GM23338 (cell line): ENCODE measurements at regions not wholly inside any gene's neighbourhood (a gene's known extent, or its start where the extent isn't known, plus 50 kb on each side); places are given as distances from the start of the nearest gene placed in this dataset.

ENCODE experiments used
- CTCF ChIP-seq, 2 experiments: fragments of 200-600 bp in 1 of 2; sonication (generic) in 1 of 2; conservative IDR thresholded peaks; 2 replicates each; pipeline versions ENCODE4 v1.5.1 to v1.6.1; 2016 to 2017; ENCODE audit warnings: antibody characterized with exemption in 2 of 2, low read depth in 2 of 2, mild to moderate bottlenecking in 2 of 2, moderate library complexity in 1 of 2
- EZH2 ChIP-seq: fragments of 200-600 bp; sonication (generic); IDR thresholded peaks from one replicate; pipeline ENCODE4 v1.8.0; 2017; ENCODE audit warnings: antibody characterized with exemption, mild to moderate bottlenecking, low read depth; ENCODE audit not compliant: unreplicated experiment
- EZH2phosphoT487 ChIP-seq: fragments of 200-600 bp; sonication (generic); IDR thresholded peaks from one replicate; pipeline ENCODE4 v1.8.1; 2018; ENCODE audit warnings: antibody characterized with exemption; ENCODE audit not compliant: unreplicated experiment

- TF ChIP-seq CTCF (conservative IDR thresholded peaks at IDR 0.05; ENCODE audit: low read depth in 2 of 2) (no peak), EZH2phosphoT487 (no peak), EZH2 (no peak)
These were observed 295.2 kb upstream of the POGK start for GRCh38 chr1:166544036-166544435.
